Mucosa of descending colon (tissue), 3 donors: ENCODE measurements at regions not wholly inside any gene's neighbourhood (a gene's known extent, or its start where the extent isn't known, plus 50 kb on each side); places are given as distances from the start of the nearest gene placed in this dataset.

Experiments used
- ATAC-seq: fragments of 200-7000 bp; cut with Tn5 transposase; one replicate; pipeline ENCODE4 v1.9.1; 2020; ENCODE audit warnings: mild to moderate bottlenecking, moderate library complexity
- DNase-seq, 3 donors: peaks; one replicate each; pipeline ENCODE4 v3.0.0-alpha.2; 2020
- H3K36me3 ChIP-seq: fragments of 200-600 bp; one replicate; pipeline ENCODE4 v1.8.0; 2021; ENCODE audit warnings: low read depth, mild to moderate bottlenecking
- H3K4me1 ChIP-seq: fragments of 200-600 bp; one replicate; pipeline ENCODE4 v1.8.0; 2021; ENCODE audit warnings: low read depth, mild to moderate bottlenecking
- H3K4me3 ChIP-seq: fragments of 200-600 bp; one replicate; pipeline ENCODE4 v1.8.0; 2021; ENCODE audit warnings: mild to moderate bottlenecking
- H3K9me3 ChIP-seq: fragments of 200-600 bp; one replicate; pipeline ENCODE4 v1.8.0; 2021; ENCODE audit warnings: mild to moderate bottlenecking
- CTCF ChIP-seq: fragments of 200-600 bp; IDR thresholded peaks from one replicate; pipeline ENCODE4 v1.8.0; 2022; ENCODE audit warnings: antibody characterized with exemption, mild to moderate bottlenecking
- intact Hi-C, 2 donors: fragments of 100-400 bp; cut with DNase I in 1 of 2; cut with micrococcal nuclease in 1 of 2; formaldehyde crosslinking; loops; one replicate each; pipeline versions ENCODE4 v1.11.0 to v1.11.1; 2022; cut with DNase I, micrococcal nuclease
- donor health status: DM: no; HTN: no; CAD: no; lungs with moderate emphysema.
- donor health status: DM: no; HTN: no; CAD: no.
- donor health status: DM: no; HTN: yes; CAD: no.

GRCh38 chr5:106661866-106662265 lies 1008.9 kb downstream of the EFNA5 start:
- TF ChIP-seq CTCF, result no peak
- Histone ChIP-seq H3K4me3 (no peak overlapping the region), H3K36me3 (no peaks in the 10 kb centered on the region), H3K9me3 (no peaks in the 10 kb centered on the region), H3K4me1 (no peaks in the 10 kb centered on the region)
- no peak for DNase-seq
- ATAC-seq, result no peak
- intact Hi-C loops, result no loop called here

GRCh38 chr5:106660681-106661080 lies 1010.1 kb downstream of the EFNA5 start:
- intact Hi-C loops, result no loop called here
- no peak for TF ChIP-seq CTCF
- ATAC-seq (no peak), DNase-seq (no peak)
- H3K9me3 ChIP-seq, result no peaks in the 10 kb centered on the region
- no peaks in the 10 kb centered on the region for H3K4me1 ChIP-seq
- no peak overlapping the region for H3K4me3 ChIP-seq
- no peaks in the 10 kb centered on the region for H3K36me3 ChIP-seq

- Histone ChIP-seq H3K9me3 (peaks cover 4% of the 10 kb centered on the region), H3K4me3 (no peak overlapping the region), H3K36me3 (no peaks in the 10 kb centered on the region), H3K4me1 (no peaks in the 10 kb centered on the region)
- intact Hi-C loops, result no loop called here
- ATAC-seq (no peak), DNase-seq (no peak)
- TF ChIP-seq CTCF, result no peak
Observed at GRCh38 chr5:106658150-106658549, 1012.6 kb downstream of the EFNA5 start.

- no peak overlapping the region for H3K4me3 ChIP-seq
- ATAC-seq (no peak), DNase-seq (no peak)
- no peaks in the 10 kb centered on the region for H3K4me1 ChIP-seq
- no peaks in the 10 kb centered on the region for H3K36me3 ChIP-seq
- intact Hi-C loops, result no loop called here
- TF ChIP-seq CTCF, result no peak
- H3K9me3 ChIP-seq, result peaks cover 4% of the 10 kb centered on the region
Observed at GRCh38 chr5:106656821-106657220, 1013.9 kb downstream of the EFNA5 start.

GRCh38 chr5:106649031-106649430 lies 1021.7 kb downstream of the EFNA5 start:
- intact Hi-C loops, result no loop called here
- DNase-seq (no peak), ATAC-seq (no peak)
- TF ChIP-seq CTCF, result no peak
- no peaks in the 10 kb centered on the region for H3K4me1 ChIP-seq
- no peak overlapping the region for H3K4me3 ChIP-seq
- no peaks in the 10 kb centered on the region for H3K36me3 ChIP-seq
- H3K9me3 ChIP-seq, result no peaks in the 10 kb centered on the region

- DNase-seq (no peak), ATAC-seq (no peak)
- Histone ChIP-seq H3K9me3 (no peaks in the 10 kb centered on the region), H3K4me3 (no peak overlapping the region), H3K4me1 (no peaks in the 10 kb centered on the region), H3K36me3 (no peaks in the 10 kb centered on the region)
- TF ChIP-seq CTCF, result no peak
- intact Hi-C loops, result no loop called here
Observed at GRCh38 chr5:106648401-106648800, 1022.3 kb downstream of the EFNA5 start.
